OCI-LY1 (cell line): ENCODE measurements at regions not wholly inside any gene's neighbourhood (a gene's known extent, or its start where the extent isn't known, plus 50 kb on each side); places are given as distances from the start of the nearest gene placed in this dataset.

Experiments used
- H2AFZ ChIP-seq: fragments of 200-600 bp; sonication (generic), shearing (Covaris generic); 2 replicates; pipeline ENCODE4 v1.6.0; 2014; ENCODE audit warnings: antibody characterized with exemption, mild to moderate bottlenecking, low read length
- H3F3A ChIP-seq: fragments of 200-600 bp; sonication (generic), shearing (Covaris generic); 2 replicates; pipeline ENCODE4 v1.6.0; 2014; ENCODE audit warnings: mild to moderate bottlenecking, antibody characterized with exemption, low read length, moderate library complexity; ENCODE audit not compliant: insufficient read depth
- H3K27ac ChIP-seq: fragments of 200-600 bp; sonication (generic); 2 replicates; pipeline ENCODE4 v1.5.1; 2014; ENCODE audit warnings: low read length, mixed run types, mild to moderate bottlenecking, low read depth; ENCODE audit not compliant: poor library complexity, severe bottlenecking
- H3K27me3 ChIP-seq: fragments of 200-600 bp; sonication (generic); 2 replicates; pipeline ENCODE4 v1.6.0; 2014; ENCODE audit warnings: antibody characterized with exemption, mild to moderate bottlenecking, low read length, moderate library complexity; ENCODE audit not compliant: insufficient read depth
- H3K36me3 ChIP-seq: fragments of 200-600 bp; sonication (generic); 2 replicates; pipeline ENCODE4 v1.6.1; 2014; ENCODE audit warnings: mild to moderate bottlenecking, antibody characterized with exemption, low read length, moderate library complexity, mixed read lengths; ENCODE audit not compliant: insufficient read depth
- H3K4me1 ChIP-seq: fragments of 200-600 bp; sonication (generic); 2 replicates; pipeline ENCODE4 v1.5.1; 2014; ENCODE audit warnings: mild to moderate bottlenecking, low read length, moderate library complexity; ENCODE audit not compliant: insufficient read depth, severe bottlenecking
- H3K4me2 ChIP-seq: fragments of 200-600 bp; sonication (generic), shearing (Covaris generic); 2 replicates; pipeline ENCODE4 v1.6.1; 2014; ENCODE audit warnings: low read length
- H3K4me3 ChIP-seq: fragments of 200-600 bp; sonication (generic); 2 replicates; pipeline ENCODE4 v1.5.1; 2014; ENCODE audit warnings: low read length, low read depth, mild to moderate bottlenecking, mixed read lengths; ENCODE audit not compliant: poor library complexity, severe bottlenecking
- H3K79me2 ChIP-seq: fragments of 200-600 bp; shearing (Covaris generic); 2 replicates; pipeline ENCODE4 v1.6.1; 2016; ENCODE audit warnings: mixed run types, low read length, mixed read lengths; ENCODE audit not compliant: insufficient read depth
- H3K9ac ChIP-seq: fragments of 200-600 bp; sonication (generic), shearing (Covaris generic); 2 replicates; pipeline ENCODE4 v1.6.1; 2014; ENCODE audit warnings: mild to moderate bottlenecking, low read length, mixed read lengths
- H3K9me2 ChIP-seq: fragments of 200-600 bp; sonication (generic), shearing (Covaris generic); 2 replicates; pipeline ENCODE4 v1.6.1; 2014; ENCODE audit warnings: low read depth, mild to moderate bottlenecking, low read length, mixed read lengths
- H3K9me3 ChIP-seq: fragments of 200-600 bp; shearing (Covaris generic); 2 replicates; pipeline ENCODE4 v1.6.1; 2014; ENCODE audit warnings: low read length, mixed read lengths
- H4K20me1 ChIP-seq: fragments of 200-600 bp; sonication (generic), shearing (Covaris generic); 2 replicates; pipeline ENCODE4 v1.6.0; 2016; ENCODE audit warnings: mild to moderate bottlenecking, low read length; ENCODE audit not compliant: insufficient read depth
- EZH2 ChIP-seq: fragments of 200-600 bp; sonication (generic), shearing (Covaris generic); IDR thresholded peaks from 2 replicates; pipeline ENCODE4 v1.8.0; 2017; ENCODE audit warnings: borderline replicate concordance, mixed run types, mild to moderate bottlenecking, antibody characterized with exemption, low read length, moderate library complexity, mixed read lengths
- TF ChIP-seq, protein P1 (sequence below): fragments of 200-600 bp; sonication (generic), shearing (Covaris generic); IDR thresholded peaks from 2 replicates; pipeline ENCODE4 v1.5.1; 2017; ENCODE audit warnings: mild to moderate bottlenecking, antibody characterized with exemption, low read length, moderate library complexity, mixed read lengths

DNA sequence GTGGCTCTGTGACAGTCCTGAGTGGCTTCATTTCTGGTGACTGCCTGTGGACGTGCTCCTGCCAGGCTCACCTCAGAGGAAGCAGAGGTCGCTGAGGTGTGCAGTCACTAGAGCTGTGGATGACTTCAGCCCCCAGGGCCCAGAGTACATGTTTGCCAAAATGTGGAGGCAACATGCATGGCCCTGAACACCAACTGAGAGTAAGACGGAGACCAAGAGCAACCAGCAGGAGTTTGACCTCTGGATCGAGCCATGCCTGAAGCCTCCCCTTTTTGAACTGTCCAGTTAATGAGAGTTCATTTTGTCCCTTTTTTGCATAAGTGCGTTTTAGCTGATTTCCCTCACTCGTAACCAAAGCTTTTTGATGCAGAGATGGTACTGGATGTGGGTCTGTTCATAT lies 184.9 kb downstream of the RTP5 start:
- H2AFZ ChIP-seq, result no peak overlapping the region
- H3F3A ChIP-seq, result no peaks in the 10 kb centered on the region
- H3K9me2 ChIP-seq, result no peaks in the 10 kb centered on the region
- no peaks in the 10 kb centered on the region for H3K9me3 ChIP-seq
- H3K27ac ChIP-seq, result no peak overlapping the region
- no peak overlapping the region for H3K9ac ChIP-seq
- H3K27me3 ChIP-seq, result no peaks in the 10 kb centered on the region
- no peaks in the 10 kb centered on the region for H3K79me2 ChIP-seq
- TF ChIP-seq EZH2, result no peak
- TF ChIP-seq, protein P1, sequence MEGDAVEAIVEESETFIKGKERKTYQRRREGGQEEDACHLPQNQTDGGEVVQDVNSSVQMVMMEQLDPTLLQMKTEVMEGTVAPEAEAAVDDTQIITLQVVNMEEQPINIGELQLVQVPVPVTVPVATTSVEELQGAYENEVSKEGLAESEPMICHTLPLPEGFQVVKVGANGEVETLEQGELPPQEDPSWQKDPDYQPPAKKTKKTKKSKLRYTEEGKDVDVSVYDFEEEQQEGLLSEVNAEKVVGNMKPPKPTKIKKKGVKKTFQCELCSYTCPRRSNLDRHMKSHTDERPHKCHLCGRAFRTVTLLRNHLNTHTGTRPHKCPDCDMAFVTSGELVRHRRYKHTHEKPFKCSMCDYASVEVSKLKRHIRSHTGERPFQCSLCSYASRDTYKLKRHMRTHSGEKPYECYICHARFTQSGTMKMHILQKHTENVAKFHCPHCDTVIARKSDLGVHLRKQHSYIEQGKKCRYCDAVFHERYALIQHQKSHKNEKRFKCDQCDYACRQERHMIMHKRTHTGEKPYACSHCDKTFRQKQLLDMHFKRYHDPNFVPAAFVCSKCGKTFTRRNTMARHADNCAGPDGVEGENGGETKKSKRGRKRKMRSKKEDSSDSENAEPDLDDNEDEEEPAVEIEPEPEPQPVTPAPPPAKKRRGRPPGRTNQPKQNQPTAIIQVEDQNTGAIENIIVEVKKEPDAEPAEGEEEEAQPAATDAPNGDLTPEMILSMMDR, result no peak
- no peak overlapping the region for H3K4me3 ChIP-seq
- no peaks in the 10 kb centered on the region for H4K20me1 ChIP-seq
- no peak overlapping the region for H3K4me2 ChIP-seq
- H3K4me1 ChIP-seq, result no peaks in the 10 kb centered on the region
- H3K36me3 ChIP-seq, result no peaks in the 10 kb centered on the region

DNA sequence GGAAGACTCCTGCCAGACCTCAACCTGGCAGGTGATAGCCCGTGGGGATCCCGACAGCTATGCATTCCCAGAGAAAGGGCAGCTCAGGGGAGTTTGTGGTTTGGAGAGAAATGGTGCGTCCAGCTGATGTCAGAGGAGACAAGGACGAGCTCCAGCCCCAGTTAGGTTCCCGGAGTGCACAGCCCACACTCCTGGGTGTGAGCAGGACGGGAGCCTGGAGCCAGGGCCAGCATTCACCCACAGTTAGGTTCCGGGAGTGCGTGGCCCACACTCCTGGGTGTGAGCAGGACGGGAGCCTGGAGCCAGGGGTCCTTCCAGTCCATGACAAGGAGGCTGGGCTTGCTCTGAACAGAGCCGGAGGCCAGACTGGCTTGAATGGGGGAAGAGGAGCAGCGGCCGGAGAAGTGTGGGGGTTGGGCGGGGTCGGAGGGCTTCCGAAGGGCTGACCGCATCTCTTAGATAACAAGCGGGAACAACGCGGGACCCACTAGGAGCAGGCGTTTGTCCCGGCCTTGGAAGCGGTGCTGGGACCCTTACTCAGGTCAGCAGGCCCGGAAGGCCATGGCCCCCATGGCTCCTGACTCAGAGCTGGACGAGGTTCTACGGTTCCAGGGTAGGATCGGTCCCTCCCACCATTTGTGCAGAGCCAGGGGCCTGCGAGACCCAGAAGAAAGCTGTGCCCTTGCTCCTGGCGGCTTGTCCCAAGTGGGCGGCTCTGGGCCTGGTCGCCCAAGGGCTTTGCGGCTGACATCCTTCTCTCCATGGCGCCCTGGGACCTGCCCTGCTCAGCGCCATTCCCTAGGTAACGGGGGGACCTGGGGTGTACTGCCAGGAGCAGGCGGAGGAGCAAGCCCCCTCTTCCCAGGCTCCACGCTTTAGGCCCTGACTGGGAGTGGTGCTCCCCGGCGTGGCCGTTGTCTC lies 185.6 kb downstream of the RTP5 start:
- Histone ChIP-seq H3K4me2 (no peak overlapping the region), H3K79me2 (no peaks in the 10 kb centered on the region), H3K27ac (no peak overlapping the region), H3F3A (no peaks in the 10 kb centered on the region), H3K4me1 (no peaks in the 10 kb centered on the region), H3K9me2 (no peaks in the 10 kb centered on the region), H3K9me3 (no peaks in the 10 kb centered on the region), H2AFZ (no peak overlapping the region), H3K9ac (no peak overlapping the region), H3K4me3 (no peak overlapping the region), H3K36me3 (no peaks in the 10 kb centered on the region), H3K27me3 (no peaks in the 10 kb centered on the region), H4K20me1 (no peaks in the 10 kb centered on the region)
- no peak for TF ChIP-seq EZH2
- TF ChIP-seq, protein P1, result no peak

DNA sequence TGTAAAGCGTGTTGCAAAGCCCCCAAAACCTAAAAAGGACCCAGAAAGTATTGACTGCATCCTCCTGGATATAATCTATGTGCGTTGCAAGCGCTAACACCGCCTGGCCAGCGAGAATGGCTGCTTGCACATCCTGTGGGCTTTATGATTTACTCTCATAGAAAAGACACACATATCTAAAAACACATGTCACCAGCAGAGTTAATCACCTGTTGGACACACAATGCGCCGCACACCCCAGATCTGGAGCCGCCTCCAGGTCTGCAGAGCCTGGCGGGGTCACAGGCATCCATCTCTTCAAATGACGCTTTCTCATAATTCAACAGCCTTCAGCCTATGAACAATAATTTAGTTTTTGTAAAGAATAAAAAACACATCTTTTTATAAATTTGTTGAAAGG lies 186.5 kb downstream of the RTP5 start:
- H3K4me2 ChIP-seq, result no peak overlapping the region
- H3K9ac ChIP-seq, result no peak overlapping the region
- no peak overlapping the region for H2AFZ ChIP-seq
- H3K9me3 ChIP-seq, result no peaks in the 10 kb centered on the region
- H3K36me3 ChIP-seq, result no peaks in the 10 kb centered on the region
- no peak overlapping the region for H3K27ac ChIP-seq
- H4K20me1 ChIP-seq, result no peaks in the 10 kb centered on the region
- no peaks in the 10 kb centered on the region for H3F3A ChIP-seq
- no peak overlapping the region for H3K4me3 ChIP-seq
- TF ChIP-seq EZH2, result no peak
- H3K4me1 ChIP-seq, result no peaks in the 10 kb centered on the region
- H3K27me3 ChIP-seq, result no peaks in the 10 kb centered on the region
- no peaks in the 10 kb centered on the region for H3K79me2 ChIP-seq
- H3K9me2 ChIP-seq, result no peaks in the 10 kb centered on the region

DNA sequence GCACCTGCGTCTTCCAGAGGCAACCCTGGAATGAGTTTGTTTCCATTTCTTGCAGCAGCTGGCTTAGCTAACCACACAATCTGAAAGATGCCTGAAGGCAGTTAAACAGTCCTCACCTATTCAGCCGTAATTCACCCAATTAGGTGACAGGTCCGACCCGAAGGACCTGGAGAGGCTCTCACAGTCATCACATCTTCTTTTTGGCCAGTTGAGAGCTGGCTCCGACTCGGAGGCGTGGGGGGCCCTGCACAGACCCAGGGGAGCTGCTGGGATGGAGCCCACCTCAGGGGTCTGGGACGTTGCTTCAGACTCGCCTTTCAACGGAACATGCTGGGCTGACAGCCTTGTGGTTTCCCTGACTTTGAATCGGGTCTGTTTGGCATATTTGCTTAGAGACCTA lies 187.3 kb downstream of the RTP5 start:
- H3K27me3 ChIP-seq, result no peaks in the 10 kb centered on the region
- no peaks in the 10 kb centered on the region for H3K9me2 ChIP-seq

More for the DNA sequence above, 187.3 kb downstream of the RTP5 start:
- Histone ChIP-seq H3K36me3 (no peaks in the 10 kb centered on the region), H3F3A (no peaks in the 10 kb centered on the region), H3K79me2 (no peaks in the 10 kb centered on the region), H3K4me2 (no peak overlapping the region), H3K9ac (no peak overlapping the region), H3K4me3 (no peak overlapping the region), H3K9me3 (no peaks in the 10 kb centered on the region), H4K20me1 (no peaks in the 10 kb centered on the region), H3K4me1 (no peaks in the 10 kb centered on the region), H2AFZ (no peak overlapping the region), H3K27ac (no peak overlapping the region)
- TF ChIP-seq, protein P1, result no peak
- no peak for TF ChIP-seq EZH2
